ENCODE measurements at regions not wholly inside any gene's neighbourhood (a gene's known extent, or its start where the extent isn't known, plus 50 kb on each side); places are given as distances from the start of the nearest gene placed in this dataset.

DNA sequence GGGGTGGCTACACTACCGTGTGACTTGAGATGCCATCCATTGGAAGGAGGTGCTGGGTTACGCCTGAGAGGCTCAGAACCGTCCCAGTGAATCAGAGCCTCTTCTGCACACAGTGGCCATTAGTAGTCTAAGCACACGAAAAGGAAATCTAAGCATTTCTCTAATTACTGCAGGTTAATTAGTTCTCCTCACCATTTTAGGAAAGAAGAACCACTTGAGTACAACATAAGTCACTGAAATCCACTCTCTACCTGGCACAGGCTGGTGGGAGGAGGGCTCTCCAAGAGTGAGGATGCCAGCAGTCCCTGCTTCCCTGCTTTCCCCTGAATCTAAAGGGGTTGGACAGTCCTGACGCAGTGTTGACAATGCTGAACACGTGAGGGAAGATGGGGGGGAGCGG is 606.3 kb downstream of the NPHP4 start:
- Histone ChIP-seq H3K4me1 (no peaks in the 10 kb centered on the region), H3K36me3 (no peaks in the 10 kb centered on the region), H3K27me3 (peaks cover 0 to 83% (median 6%) of the 10 kb centered on the region in 9 donors), H3K9me3 (no peaks in the 10 kb centered on the region), H3K4me3 (no peak overlapping the region), H3K27ac (no peak overlapping the region)
- TF ChIP-seq, protein P1, sequence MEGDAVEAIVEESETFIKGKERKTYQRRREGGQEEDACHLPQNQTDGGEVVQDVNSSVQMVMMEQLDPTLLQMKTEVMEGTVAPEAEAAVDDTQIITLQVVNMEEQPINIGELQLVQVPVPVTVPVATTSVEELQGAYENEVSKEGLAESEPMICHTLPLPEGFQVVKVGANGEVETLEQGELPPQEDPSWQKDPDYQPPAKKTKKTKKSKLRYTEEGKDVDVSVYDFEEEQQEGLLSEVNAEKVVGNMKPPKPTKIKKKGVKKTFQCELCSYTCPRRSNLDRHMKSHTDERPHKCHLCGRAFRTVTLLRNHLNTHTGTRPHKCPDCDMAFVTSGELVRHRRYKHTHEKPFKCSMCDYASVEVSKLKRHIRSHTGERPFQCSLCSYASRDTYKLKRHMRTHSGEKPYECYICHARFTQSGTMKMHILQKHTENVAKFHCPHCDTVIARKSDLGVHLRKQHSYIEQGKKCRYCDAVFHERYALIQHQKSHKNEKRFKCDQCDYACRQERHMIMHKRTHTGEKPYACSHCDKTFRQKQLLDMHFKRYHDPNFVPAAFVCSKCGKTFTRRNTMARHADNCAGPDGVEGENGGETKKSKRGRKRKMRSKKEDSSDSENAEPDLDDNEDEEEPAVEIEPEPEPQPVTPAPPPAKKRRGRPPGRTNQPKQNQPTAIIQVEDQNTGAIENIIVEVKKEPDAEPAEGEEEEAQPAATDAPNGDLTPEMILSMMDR (IDR thresholded peaks at IDR 0.05), result no peak
- TF ChIP-seq POLR2A (IDR thresholded peaks at IDR 0.05), result no peak
- DNase-seq (no peak), ATAC-seq (no peak)
- intact Hi-C loops (cut with DNase I), result no loop called here
- WGBS, 4 donors, result 62 to 78% (median 74%) methylated on average over 6 to 7 of the region's 7 CpGs

DNA sequence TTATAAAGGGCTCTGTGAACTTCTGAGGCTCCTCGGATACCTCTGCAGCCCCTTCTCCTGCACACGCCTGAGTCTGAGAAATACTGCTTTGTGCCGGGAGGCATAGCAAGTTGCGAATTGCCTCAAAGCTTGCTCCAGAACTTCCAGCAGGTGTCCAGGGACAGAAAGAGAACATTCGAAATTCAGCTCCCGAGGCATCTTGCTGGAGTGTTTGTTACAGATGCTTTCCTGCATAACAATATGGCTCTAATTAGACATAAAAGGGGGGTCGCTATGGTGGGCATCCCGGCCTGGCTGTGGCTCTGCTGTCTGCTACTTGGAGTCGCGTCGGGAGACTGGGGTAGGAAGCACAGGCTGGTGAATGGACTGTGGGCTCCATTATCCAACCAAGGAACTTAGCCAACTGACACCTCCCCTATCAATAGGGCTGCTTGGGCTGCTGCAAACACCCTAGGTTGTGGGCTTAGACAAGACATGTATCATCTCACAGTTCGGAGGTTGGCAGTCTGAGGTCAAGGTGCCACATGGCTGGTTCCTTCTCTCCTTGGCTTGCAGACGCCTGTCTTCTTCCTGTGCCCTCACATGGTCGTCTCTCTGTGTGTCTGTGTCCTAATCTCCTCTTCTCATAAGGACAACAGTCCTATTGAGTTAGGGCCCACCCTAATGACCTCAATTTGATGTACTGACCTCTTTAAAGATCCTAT is 607.0 kb downstream of the NPHP4 start:
- intact Hi-C loops (cut with DNase I), result no loop called here
- Histone ChIP-seq H3K36me3 (no peaks in the 10 kb centered on the region), H3K27ac (no peak overlapping the region), H3K9me3 (no peaks in the 10 kb centered on the region), H3K27me3 (peaks cover 0 to 83% (median 5%) of the 10 kb centered on the region in 9 donors), H3K4me1 (no peaks in the 10 kb centered on the region), H3K4me3 (no peak overlapping the region)
- DNase-seq, result no peak
- WGBS, 4 donors, result 71 to 80% (median 78%) methylated on average over 14 of the region's 14 CpGs
- no peak for TF ChIP-seq POLR2A (IDR thresholded peaks at IDR 0.05)
- TF ChIP-seq, protein P1 (IDR thresholded peaks at IDR 0.05), result no peak
- no peak for ATAC-seq

DNA sequence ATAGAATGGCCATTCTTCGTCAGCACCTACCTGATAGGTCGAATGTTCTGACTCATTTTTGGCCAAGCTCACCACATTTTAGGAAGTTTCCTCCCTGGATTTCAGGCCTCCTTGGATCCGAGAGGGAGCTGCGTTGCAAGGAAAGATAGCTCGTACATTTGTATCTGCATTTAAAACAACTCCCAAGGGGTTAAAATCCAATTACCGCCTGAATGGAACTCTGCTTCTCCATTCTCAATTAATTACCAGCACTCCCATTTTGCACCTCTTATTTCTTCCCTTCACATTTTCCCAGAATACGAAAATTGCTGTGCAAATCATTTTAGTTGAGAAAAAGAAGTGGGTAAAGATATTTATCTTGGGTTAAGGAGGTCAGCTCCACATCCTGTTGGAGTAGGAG is 610.7 kb downstream of the NPHP4 start:
- H3K9me3 ChIP-seq, result no peaks in the 10 kb centered on the region
- no peak overlapping the region for H3K27ac ChIP-seq
- DNase-seq (no peak), ATAC-seq (no peak)
- intact Hi-C loops (cut with DNase I), result no loop called here
- TF ChIP-seq POLR2A (IDR thresholded peaks at IDR 0.05), result no peak
- TF ChIP-seq, protein P1 (IDR thresholded peaks at IDR 0.05), result no peak
- WGBS, 4 donors, result 63 to 67% (median 66%) methylated on average over 7 of the region's 7 CpGs
- no peak overlapping the region for H3K4me3 ChIP-seq
- H3K4me1 ChIP-seq, result no peaks in the 10 kb centered on the region
- peaks cover 0 to 65% (median 0%) of the 10 kb centered on the region in 9 donors for H3K27me3 ChIP-seq
- no peaks in the 10 kb centered on the region for H3K36me3 ChIP-seq

DNA sequence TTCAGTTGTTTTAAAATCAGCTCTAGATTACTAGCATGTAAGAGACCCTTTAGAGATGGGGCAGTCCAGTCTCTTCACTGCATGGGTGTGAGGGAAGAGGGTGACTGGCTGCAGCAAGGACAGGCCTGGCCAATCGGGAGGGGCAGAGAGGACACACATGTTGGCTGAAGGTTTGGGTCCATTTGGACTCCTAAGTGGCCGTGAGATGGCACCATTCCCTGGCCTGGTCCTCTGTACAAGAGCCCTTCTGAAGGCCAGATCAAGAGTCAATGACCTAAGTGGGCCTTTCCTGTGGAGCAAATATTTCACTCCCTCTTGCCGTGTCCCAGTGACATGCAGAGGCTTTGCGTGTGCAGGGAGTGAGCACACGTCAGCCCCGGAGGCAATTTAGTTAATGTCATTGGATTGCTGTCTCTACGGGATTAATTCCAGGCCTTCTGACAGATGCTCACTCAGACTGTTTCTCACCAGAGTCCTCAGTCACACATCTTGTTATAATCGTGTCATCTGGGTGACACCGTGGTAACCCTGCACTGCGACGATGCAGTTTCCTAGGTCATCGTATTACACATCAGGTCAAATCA is 613.0 kb downstream of the NPHP4 start:
- Histone ChIP-seq H3K36me3 (no peaks in the 10 kb centered on the region), H3K27ac (no peak overlapping the region), H3K4me3 (no peak overlapping the region), H3K4me1 (no peaks in the 10 kb centered on the region), H3K27me3 (peaks cover 0 to 49% (median 0%) of the 10 kb centered on the region in 9 donors), H3K9me3 (no peaks in the 10 kb centered on the region)
- no peak for DNase-seq
- 90 to 93% (median 91%) methylated on average over 12 of the region's 12 CpGs for whole genome bisulfite sequencing, 4 donors
- no peak for ATAC-seq
- intact Hi-C loops (cut with DNase I), result no loop called here
- TF ChIP-seq, protein P1 (IDR thresholded peaks at IDR 0.05), result no peak
- TF ChIP-seq POLR2A (IDR thresholded peaks at IDR 0.05), result no peak

Data from heart left ventricle (tissue), 16 donors.